Panc1 (cell line): ENCODE measurements at regions not wholly inside any gene's neighbourhood (a gene's known extent, or its start where the extent isn't known, plus 50 kb on each side); places are given as distances from the start of the nearest gene placed in this dataset.

ENCODE experiments used
- ATAC-seq: fragments of 200-7000 bp; cut with Tn5 transposase; 2 replicates; pipeline ENCODE4 v1.9.1; 2020; ENCODE audit warnings: mild to moderate bottlenecking, moderate library complexity
- BruUV-seq: library from RNA; stranded (reverse); fragments of 400-500 nt; replicated peaks from 2 replicates; lab custom pipeline; 2021; lab: Mats Ljungman, UMichigan
- CTCF ChIA-PET: fragments of 300-600 bp; sonication (Branson Sonifier 250); formaldehyde crosslinking; loops from one replicate; lab custom pipeline; 2022; ENCODE audit warnings: antibody characterized with exemption; lab: Charles Lee
- POLR2A ChIA-PET: fragments of 300-600 bp; sonication (Branson Sonifier 250); formaldehyde crosslinking; loops from one replicate; lab custom pipeline; 2022; ENCODE audit warnings: antibody characterized with exemption; lab: Charles Lee
- DNase-seq: peaks from one replicate; pipeline ENCODE4 v3.0.0-alpha.2; 2010; ENCODE audit warnings: low read depth, low spot score
- H3K27ac ChIP-seq: 2 replicates; pipeline ENCODE4 v1.5.1; 2011; ENCODE audit warnings: mild to moderate bottlenecking, low read length, inconsistent platforms
- H3K27me3 ChIP-seq: fragments of 200-500 bp; sonication (Bioruptor generic); 2 replicates; pipeline ENCODE4 v1.6.0; 2014; ENCODE audit warnings: low read length, inconsistent platforms; ENCODE audit not compliant: control insufficient read depth, insufficient read depth
- H3K36me3 ChIP-seq: fragments of 200-500 bp; sonication (Bioruptor generic); 2 replicates; pipeline ENCODE4 v1.5.1; 2014; ENCODE audit warnings: inconsistent platforms, mild to moderate bottlenecking, low read length, moderate library complexity; ENCODE audit not compliant: control insufficient read depth, insufficient read depth
- H3K4me1 ChIP-seq: 2 replicates; pipeline ENCODE4 v1.5.1; 2011; ENCODE audit warnings: inconsistent platforms, mild to moderate bottlenecking, low read length, moderate library complexity; ENCODE audit not compliant: control insufficient read depth, insufficient read depth
- H3K4me3 ChIP-seq, 2 experiments: 2 replicates each; pipeline ENCODE4 v1.5.1; 2011 to 2012; ENCODE audit warnings: low read depth in 2 of 2, low read length in 2 of 2, mild to moderate bottlenecking in 2 of 2, inconsistent platforms in 1 of 2, moderate library complexity in 1 of 2
- H3K9me3 ChIP-seq: fragments of 200-500 bp; sonication (Bioruptor generic); 2 replicates; pipeline ENCODE4 v1.5.1; 2014; ENCODE audit warnings: low read depth, mild to moderate bottlenecking, inconsistent platforms, low read length, moderate library complexity; ENCODE audit not compliant: control insufficient read depth, insufficient read depth
- CTCF ChIP-seq: fragments of 450-650 bp; IDR thresholded peaks from 2 replicates; pipeline ENCODE4 v1.5.1; 2017; ENCODE audit warnings: mild to moderate bottlenecking
- POLR2AphosphoS5 ChIP-seq: IDR thresholded peaks from 2 replicates; pipeline ENCODE4 v1.6.1; 2012; ENCODE audit warnings: mild to moderate bottlenecking, low read depth, low read length, moderate library complexity
- SIN3A ChIP-seq: IDR thresholded peaks from 2 replicates; pipeline ENCODE4 v1.6.1; 2012; ENCODE audit warnings: low read depth, mild to moderate bottlenecking, low read length, moderate library complexity, borderline replicate concordance; ENCODE audit not compliant: insufficient read depth
- TCF7L2 ChIP-seq: IDR thresholded peaks from 2 replicates; pipeline ENCODE4 v1.6.1; 2011; ENCODE audit warnings: mild to moderate bottlenecking, low read depth, low read length, inconsistent platforms
- in situ Hi-C: cut with HindIII; loops from 2 replicates; pipeline ENCODE4 v1.10.0; 2016; ENCODE audit warnings: low sequenced_read_pairs, low pct_unique_long_range_greater_than_20kb
- intact Hi-C: fragments of 100-400 bp; cut with micrococcal nuclease; formaldehyde crosslinking; loops from one replicate; pipeline ENCODE4 v1.10.0; 2022; ENCODE audit not compliant: unreplicated experiment
- TF ChIP-seq, protein P1 (sequence below), 2 experiments: IDR thresholded peaks; 2 replicates each; pipeline ENCODE4 v1.6.1; 2011 to 2012; ENCODE audit warnings: low read depth in 2 of 2, control low read depth in 1 of 2, low read length in 1 of 2, mild to moderate bottlenecking in 1 of 2, moderate library complexity in 1 of 2; ENCODE audit not compliant: insufficient read depth in 1 of 2

DNA sequence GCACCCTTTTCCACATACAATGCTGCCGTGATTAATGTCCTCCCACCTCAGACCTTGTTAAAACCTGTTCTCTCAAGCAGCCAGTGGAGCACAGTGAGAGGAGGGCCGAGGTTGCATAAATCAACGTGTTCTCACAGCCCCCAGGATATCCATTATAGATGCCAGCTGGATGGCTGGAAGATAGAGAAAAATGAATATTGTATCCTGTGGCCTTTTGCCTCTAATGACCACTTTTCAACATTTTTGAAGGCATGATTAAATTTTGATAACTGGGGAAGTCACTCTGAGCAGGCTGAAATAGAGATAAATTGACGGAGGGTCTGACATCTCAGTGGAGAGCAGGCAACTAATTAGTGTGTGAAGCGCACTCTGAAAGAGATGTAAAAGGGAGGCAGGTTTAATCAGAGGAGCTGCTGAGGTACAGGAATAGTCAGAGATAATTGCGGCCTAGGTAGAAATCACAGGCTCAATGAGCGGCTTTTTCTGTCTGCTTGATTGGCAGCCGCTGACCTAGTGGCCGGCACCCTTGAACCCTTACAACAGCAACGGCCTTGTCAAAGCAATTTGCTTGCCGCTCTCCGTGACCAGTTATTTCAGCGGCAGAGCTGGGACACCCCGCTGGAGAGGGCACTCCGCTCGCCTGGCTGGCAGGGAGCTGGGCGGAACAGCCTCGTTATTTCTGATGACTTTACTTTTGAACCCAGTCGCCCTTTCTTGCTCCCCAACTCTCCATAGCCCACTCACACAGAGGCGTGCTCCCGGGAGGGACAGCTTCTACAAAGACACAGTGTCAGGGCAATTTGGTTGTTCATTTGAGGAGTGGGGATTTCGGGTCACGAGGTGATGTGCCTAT is 560.7 kb downstream of the PSAT1 start:
- H3K9me3 ChIP-seq: no peaks in the 10 kb centered on the region
- H3K27ac ChIP-seq: no peak overlapping the region
- no peaks in the 10 kb centered on the region for H3K4me1 ChIP-seq
- DNase-seq (no peak), ATAC-seq (no peak)
- intact Hi-C loops: no loop called here
- CTCF ChIA-PET: no interaction called here
- in situ Hi-C loops: no loop called here
- H3K36me3 ChIP-seq: no peaks in the 10 kb centered on the region
- no peaks in the 10 kb centered on the region for H3K27me3 ChIP-seq
- BruUV-seq: no TSS peak
- POLR2A ChIA-PET: no interaction called here
- no peak overlapping the region for H3K4me3 ChIP-seq
- TF ChIP-seq, protein P1, sequence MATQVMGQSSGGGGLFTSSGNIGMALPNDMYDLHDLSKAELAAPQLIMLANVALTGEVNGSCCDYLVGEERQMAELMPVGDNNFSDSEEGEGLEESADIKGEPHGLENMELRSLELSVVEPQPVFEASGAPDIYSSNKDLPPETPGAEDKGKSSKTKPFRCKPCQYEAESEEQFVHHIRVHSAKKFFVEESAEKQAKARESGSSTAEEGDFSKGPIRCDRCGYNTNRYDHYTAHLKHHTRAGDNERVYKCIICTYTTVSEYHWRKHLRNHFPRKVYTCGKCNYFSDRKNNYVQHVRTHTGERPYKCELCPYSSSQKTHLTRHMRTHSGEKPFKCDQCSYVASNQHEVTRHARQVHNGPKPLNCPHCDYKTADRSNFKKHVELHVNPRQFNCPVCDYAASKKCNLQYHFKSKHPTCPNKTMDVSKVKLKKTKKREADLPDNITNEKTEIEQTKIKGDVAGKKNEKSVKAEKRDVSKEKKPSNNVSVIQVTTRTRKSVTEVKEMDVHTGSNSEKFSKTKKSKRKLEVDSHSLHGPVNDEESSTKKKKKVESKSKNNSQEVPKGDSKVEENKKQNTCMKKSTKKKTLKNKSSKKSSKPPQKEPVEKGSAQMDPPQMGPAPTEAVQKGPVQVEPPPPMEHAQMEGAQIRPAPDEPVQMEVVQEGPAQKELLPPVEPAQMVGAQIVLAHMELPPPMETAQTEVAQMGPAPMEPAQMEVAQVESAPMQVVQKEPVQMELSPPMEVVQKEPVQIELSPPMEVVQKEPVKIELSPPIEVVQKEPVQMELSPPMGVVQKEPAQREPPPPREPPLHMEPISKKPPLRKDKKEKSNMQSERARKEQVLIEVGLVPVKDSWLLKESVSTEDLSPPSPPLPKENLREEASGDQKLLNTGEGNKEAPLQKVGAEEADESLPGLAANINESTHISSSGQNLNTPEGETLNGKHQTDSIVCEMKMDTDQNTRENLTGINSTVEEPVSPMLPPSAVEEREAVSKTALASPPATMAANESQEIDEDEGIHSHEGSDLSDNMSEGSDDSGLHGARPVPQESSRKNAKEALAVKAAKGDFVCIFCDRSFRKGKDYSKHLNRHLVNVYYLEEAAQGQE (IDR thresholded peaks at IDR 0.05; ENCODE audit: insufficient read depth in 1 of 2, low read depth in 2 of 2, low read length in 1 of 2): no peak
- TF ChIP-seq SIN3A (no peak), TCF7L2 (no peak), POLR2AphosphoS5 (no peak), CTCF (no peak)

DNA sequence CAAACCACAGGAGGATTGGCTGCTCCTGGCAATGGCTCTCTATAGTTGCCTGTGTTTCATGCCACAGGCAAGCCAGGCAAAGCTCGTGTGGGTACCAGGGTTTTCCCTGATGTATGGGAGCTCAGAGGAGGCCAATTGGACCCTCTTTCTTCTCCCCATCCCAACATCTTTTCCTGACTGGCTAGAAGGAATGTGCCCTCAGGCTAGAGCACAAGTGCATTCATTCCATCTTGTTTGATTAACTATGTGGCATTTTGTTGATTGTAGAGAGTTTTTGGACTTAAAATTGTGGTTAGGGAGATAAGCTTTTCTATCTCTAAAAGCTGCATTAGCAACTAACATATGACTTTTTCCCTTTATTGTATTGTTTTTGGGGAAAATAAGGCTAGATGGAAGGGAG is 561.3 kb downstream of the PSAT1 start:
- ChIA-PET CTCF (no interaction called here), POLR2A (no interaction called here)
- in situ Hi-C loops (no loop called here), intact Hi-C loops (no loop called here)
- Histone ChIP-seq H3K36me3 (no peaks in the 10 kb centered on the region), H3K27me3 (no peaks in the 10 kb centered on the region), H3K27ac (no peak overlapping the region), H3K4me3 (no peak overlapping the region), H3K9me3 (no peaks in the 10 kb centered on the region), H3K4me1 (no peaks in the 10 kb centered on the region)
- DNase-seq: no peak
- BruUV-seq: no TSS peak
- ATAC-seq: no peak
- TF ChIP-seq CTCF: no peak
- no peak for TF ChIP-seq TCF7L2
- TF ChIP-seq, protein P1 (IDR thresholded peaks at IDR 0.05; ENCODE audit: insufficient read depth in 1 of 2, low read depth in 2 of 2, low read length in 1 of 2): no peak
- no peak for TF ChIP-seq SIN3A
- no peak for TF ChIP-seq POLR2AphosphoS5
